ENCODE measurements at regions not wholly inside any gene's neighbourhood (a gene's known extent, or its start where the extent isn't known, plus 50 kb on each side); places are given as distances from the start of the nearest gene placed in this dataset.

DNA sequence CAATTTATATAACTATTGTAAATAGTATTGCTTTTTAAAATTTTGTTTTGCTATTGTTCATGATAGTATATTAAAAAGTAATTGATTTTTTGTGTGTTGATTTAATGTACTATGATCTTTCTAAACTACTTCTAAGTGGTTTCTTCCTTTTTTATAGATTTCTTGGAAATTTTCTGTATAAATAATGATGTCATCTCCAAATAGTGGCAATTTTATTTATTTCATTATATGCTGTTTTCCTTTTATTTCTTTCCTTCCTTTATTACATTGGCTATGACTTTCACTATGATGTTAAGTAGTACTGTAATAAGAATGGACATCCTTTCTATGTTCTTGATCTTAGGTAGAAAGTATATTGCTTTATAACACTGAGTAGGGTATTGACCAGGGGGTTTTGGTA, 451.5 kb upstream of the SPTLC3 start:
- TF ChIP-seq, protein P1, sequence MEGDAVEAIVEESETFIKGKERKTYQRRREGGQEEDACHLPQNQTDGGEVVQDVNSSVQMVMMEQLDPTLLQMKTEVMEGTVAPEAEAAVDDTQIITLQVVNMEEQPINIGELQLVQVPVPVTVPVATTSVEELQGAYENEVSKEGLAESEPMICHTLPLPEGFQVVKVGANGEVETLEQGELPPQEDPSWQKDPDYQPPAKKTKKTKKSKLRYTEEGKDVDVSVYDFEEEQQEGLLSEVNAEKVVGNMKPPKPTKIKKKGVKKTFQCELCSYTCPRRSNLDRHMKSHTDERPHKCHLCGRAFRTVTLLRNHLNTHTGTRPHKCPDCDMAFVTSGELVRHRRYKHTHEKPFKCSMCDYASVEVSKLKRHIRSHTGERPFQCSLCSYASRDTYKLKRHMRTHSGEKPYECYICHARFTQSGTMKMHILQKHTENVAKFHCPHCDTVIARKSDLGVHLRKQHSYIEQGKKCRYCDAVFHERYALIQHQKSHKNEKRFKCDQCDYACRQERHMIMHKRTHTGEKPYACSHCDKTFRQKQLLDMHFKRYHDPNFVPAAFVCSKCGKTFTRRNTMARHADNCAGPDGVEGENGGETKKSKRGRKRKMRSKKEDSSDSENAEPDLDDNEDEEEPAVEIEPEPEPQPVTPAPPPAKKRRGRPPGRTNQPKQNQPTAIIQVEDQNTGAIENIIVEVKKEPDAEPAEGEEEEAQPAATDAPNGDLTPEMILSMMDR (IDR thresholded peaks at IDR 0.05; ENCODE audit: extremely low read depth, missing control alignments) = no peak
- DNase-seq (ENCODE audit: low spot score) = no peak

- TF ChIP-seq, protein P1 (IDR thresholded peaks at IDR 0.05; ENCODE audit: extremely low read depth, missing control alignments) = no peak
These were observed 443.8 kb upstream of the SPTLC3 start for GRCh38 chr20:12564979-12565378.

GRCh38 chr20:12566596-12566995, 442.2 kb upstream of the SPTLC3 start:
- TF ChIP-seq, protein P1 (IDR thresholded peaks at IDR 0.05; ENCODE audit: extremely low read depth, missing control alignments) = no peak
- no peak for DNase-seq (ENCODE audit: low spot score)

More at GRCh38 chr20:12564979-12565378, 443.8 kb upstream of the SPTLC3 start:
- DNase-seq (ENCODE audit: low spot score) = no peak

DNA sequence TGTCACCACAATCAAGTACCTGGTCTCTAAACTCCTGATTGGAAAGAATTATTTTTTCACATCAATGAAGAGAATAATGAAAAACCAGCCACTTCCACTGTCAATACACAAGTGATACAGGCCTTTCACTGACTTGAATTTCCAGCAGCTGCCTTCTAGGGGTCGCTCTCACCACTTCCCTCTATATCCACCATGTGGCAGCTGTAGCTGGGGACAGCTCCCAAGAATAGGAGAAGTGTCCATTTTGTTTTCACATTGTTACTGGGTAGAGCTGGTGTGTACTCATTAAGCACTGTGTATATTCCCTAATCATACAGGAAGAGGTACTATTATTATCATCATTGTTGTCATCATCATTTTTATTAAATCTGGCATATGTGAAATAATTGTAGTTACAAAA, 438.4 kb upstream of the SPTLC3 start:
- no peak for DNase-seq (ENCODE audit: low spot score)
- TF ChIP-seq, protein P1 (IDR thresholded peaks at IDR 0.05; ENCODE audit: extremely low read depth, missing control alignments) = peak; percentile 16

DNA sequence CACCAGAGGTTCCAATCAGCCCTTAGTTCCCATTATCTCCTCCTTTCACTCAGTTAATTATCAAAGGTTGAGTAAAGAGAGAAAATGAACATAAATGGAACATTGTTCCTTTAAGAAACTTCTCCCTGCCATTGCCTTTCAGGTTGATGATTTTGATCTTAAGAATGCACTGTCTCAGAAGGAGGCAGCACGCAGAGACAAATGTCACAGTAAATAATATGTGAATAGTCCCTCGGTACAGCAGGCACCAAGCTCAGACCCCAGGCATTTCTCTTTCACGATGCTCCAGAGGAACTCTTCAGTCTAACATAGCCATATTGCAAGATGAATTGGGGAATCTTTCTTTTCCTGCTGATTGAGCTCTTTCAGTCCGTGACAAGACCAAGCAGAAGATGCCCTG, 435.3 kb upstream of the SPTLC3 start:
- DNase-seq (ENCODE audit: low spot score) = no peak
- TF ChIP-seq, protein P1 (IDR thresholded peaks at IDR 0.05; ENCODE audit: extremely low read depth, missing control alignments) = no peak

DNA sequence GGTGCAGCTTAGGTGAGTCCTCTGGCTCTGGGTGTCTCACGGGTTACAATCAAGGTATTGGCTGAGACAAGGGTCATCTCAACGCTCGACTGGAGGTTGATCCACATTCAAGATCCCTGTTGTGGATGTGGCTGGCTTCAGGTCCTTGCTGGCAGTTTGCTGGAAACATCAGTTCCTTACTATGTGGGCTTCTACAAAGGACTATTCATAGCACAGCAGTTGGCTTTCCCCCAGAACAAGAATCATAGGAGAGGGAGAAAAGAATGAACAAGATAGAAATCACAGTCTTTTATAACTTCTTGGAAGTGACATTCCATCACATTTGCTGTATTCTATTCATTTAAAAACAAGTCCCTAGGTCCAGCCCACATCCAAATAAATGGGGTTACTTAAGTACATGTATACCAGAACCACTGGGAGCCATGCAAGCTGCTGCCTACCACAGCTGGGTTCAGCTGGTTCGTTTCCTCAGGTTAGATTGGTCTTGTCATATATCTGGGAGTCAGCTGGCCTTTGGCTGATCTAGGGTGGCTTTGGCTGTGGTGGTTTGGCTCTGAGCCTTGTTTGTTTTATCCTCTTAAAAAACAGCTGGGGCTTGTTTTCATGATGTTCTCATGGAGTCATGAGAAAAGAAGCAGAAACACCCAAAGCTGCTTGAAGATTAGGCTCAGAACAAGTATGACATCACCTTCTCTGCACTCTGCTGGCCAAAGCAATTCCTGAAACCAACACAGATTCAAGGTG, 433.2 kb upstream of the SPTLC3 start:
- TF ChIP-seq, protein P1 (IDR thresholded peaks at IDR 0.05; ENCODE audit: extremely low read depth, missing control alignments) = no peak
- DNase-seq (ENCODE audit: low spot score) = no peak

GRCh38 chr20:12577213-12577612, 431.6 kb upstream of the SPTLC3 start:
- DNase-seq (ENCODE audit: low spot score) = no peak
- TF ChIP-seq, protein P1 (IDR thresholded peaks at IDR 0.05; ENCODE audit: extremely low read depth, missing control alignments) = no peak

All from GM20000 (cell line).